ENCODE measurements at regions not wholly inside any gene's neighbourhood (a gene's known extent, or its start where the extent isn't known, plus 50 kb on each side); places are given as distances from the start of the nearest gene placed in this dataset.

GRCh38 chr21:27833298-27833697 is 866.4 kb upstream of the ADAMTS5 start:
- DNase-seq = no peak

DNA sequence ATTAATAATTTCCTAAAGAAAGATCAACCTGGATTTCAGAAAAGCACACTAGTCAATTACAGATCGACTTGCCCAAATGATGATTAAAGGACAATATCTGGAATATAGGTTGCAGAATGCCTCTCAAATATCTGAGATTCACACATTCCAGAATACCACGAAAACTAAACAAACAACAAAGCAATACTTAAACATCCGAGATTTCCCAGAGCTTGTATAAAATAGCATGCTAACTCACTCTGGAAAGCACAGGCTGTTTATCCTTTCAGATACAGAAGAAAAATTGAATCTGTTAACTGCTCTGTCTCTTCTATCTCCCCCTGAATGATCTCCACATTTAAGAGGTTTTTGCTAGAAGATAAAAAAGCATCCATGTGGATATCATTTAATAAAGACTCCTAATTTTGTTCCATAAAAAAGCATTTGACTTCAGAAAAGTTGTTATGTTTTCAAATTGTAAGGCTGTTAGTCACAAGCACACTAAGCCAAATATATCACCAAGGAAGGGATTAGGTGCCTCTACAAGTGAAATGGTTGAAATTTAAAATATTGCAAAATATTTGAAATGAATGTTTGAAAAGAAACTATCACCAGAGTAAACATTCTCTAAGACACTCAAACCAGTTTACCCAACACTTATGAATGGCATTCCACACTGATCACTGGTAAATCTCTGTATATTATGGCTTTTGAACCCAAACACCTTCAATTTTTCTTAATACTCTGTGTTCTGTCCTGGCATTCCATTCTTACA is 865.1 kb upstream of the ADAMTS5 start:
- DNase-seq = no peak

- no peak for DNase-seq
Observed at GRCh38 chr21:27831177-27831576, 864.3 kb upstream of the ADAMTS5 start.

DNA sequence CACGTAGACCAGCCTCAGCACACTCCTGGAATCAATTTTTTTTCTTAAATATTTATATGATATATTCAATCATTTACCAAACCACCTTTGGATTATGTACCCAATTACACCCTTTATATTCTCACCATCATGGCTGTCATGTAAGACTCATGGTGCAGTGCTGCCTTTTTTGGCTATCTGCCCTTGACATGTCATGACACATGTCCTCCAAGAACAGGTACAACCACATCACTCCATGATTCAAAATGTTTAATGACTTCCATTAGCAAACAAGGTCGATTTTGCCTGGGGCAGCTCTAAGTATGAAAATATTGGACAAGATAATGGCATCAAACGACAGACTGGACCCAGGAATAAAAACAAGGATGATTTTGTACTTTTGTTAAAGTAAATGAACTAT is 861.1 kb upstream of the ADAMTS5 start:
- no peak for DNase-seq

DNA sequence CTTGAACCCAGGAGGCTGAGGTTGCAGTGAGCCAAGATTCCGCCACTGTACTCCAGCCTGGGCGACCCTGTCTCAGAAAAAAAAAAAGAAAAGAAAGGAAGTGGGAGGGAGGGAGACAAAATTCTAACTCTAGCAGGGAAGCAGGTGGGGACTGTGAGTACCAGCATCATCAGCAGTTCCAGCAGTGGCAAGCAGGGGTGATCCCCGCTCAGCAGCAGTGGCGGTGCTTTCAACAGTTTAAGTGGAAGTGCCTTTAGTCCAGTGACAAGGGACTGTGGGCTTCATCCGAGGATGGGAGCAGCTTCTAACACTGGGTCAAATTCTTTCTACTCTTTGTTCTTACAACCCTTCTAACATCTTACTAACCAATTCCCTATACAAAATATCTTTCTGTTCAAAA is 858.1 kb upstream of the ADAMTS5 start:
- DNase-seq = no peak

GRCh38 chr21:27823652-27824201 is 856.8 kb upstream of the ADAMTS5 start:
- no peak for DNase-seq

DNA sequence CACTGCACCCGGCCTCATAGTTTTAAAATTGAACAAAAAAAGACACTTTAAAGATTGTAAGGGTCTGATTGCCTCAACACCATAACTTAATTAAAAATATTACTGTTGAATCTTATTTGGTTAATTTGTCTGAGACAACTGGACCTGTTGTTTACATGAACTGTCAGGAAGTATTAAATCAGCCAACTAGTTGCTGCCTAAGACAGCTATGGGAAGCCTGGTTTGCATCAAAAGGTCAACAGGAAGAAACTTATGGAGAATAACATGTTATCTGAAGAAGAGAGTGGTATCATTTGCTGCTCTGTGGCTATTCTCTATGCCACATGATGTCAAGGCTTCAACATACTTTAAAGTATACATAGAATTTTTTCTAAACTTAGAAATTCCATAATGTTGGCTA is 853.5 kb upstream of the ADAMTS5 start:
- no peak for DNase-seq

GRCh38 chr21:27819299-27819698 is 852.4 kb upstream of the ADAMTS5 start:
- no peak for DNase-seq

DNA sequence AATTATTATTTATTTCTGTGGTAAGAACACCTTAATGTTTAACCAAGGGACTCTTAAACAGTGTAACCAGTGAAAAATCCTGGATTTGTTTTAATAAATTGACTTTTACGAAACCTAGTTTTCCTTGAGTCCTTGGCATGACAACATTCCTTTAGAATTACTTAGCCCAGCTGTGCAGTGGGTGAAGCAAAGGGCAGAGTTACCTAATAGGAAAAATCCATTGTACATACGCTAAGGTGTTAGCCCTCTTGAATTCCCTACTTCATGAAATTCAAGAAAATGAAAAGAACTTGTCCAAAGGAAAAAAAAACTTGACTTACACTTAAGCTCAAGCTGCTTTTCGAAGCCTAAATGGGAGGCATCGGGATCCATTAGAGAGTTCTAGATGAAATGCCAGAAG is 852.0 kb upstream of the ADAMTS5 start:
- DNase-seq = no peak

GRCh38 chr21:27817902-27818623 is 851.2 kb upstream of the ADAMTS5 start:
- DNase-seq = peak in 1 of 2 experiments; percentile 75

DNA sequence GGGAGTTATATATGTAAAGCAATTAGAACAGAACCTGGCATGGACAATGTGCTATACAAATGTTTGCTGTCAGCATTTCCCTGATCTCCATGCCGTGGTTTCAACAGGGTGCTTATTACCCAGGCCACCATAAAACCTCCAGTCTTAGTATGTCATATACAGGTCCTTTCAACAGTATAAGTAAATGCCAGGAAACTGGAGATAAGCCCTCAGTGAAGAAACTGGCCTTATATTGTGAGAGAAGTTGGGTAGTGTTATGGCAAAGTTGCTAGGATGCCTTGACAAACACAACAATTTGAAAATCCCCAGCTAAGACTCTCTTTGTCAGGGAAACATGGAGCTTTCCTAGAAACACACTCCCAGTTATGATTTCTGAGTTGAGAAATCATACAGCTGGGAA is 850.2 kb upstream of the ADAMTS5 start:
- no peak for DNase-seq

DNA sequence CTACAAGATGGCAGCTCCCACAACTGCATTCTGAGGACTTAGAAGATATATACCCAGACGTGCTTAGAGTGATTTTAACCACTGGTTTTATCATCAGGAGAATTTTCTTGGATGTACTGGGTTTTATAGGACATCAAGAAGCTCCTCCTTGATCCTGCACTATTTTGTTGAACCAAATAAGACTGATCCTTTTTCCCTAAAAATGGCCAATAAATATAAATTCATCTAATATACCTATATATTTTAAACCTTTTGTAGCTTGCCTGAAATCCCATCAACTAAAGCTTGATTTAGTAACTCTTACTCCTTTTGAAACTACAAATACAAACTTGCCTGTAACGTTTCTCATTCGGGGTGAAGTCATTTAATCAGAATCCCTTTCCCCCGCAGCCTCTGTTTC is 849.4 kb upstream of the ADAMTS5 start:
- DNase-seq = no peak

DNA sequence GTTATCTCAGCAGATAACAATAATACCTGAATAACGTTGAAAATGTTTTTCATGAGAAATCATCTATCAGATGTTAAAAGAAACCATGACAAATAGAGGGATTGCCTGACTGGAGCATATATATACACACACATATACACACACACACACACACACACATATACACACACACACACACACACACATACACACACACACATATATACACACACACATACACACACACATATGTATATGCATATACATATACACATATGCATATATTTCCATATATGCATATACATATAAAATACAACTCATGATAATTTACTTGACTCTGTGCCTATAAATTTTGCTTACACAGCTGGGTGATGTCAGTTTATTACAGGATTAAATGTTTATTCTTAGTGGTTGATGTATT is 847.3 kb upstream of the ADAMTS5 start:
- DNase-seq = no peak

DNA sequence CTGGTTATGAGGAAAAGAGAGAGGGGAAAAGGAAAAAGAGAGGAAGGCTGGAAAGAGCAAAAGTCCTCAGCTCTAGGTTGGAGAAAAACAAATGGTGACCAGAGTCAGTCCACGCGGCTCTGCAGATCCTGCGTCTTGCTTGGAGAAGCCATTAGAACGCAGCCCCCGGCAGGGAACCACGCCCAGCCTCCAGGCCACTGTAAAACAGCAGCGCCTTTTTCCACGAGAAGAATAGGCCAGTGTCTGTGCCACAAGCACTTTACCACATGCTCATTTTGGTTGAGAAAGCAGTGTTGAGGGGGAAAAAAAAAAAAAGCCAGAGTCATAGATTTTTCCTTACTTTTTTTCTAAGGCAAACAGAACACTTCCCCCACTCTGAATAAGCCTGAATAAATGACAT is 846.9 kb upstream of the ADAMTS5 start:
- DNase-seq = no peak

DNA sequence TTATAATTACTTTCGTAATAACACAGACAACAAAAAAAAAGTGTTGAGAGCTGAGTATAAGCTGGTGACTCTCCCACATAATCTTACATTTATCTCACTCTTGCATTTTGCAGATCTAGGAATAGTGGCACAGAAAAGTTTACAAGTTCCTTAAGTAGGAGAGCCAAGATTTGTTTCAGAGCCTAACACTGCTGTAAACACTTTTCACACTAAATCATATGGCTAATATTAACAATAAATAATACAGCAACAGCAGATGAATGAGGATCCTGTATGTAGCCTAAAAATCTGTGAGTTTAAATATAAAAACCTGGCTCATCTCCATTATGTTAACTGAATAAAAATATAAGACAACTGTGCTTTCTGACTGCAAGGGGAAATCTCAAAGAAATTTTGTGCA is 846.5 kb upstream of the ADAMTS5 start:
- no peak for DNase-seq

DNA sequence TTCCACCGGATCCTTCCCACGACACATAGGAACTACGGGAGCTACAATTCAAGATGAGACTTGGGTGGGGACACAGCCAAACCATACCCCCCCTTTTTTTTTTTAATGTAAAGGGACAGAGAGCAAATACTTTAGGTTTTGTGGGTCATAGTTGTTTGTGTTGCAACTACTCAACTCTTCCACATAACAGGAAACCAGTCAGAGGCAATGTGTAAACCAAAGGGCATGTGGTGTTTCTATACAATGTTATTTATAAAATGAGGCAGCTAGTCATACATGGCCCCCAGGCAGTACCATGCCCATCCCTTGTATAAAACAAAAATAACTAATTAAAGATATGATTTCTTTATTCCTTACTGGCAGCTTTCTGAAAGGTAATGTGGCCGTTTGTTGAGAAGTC is 845.4 kb upstream of the ADAMTS5 start:
- DNase-seq = no peak

GRCh38 chr21:27808923-27809322 is 842.0 kb upstream of the ADAMTS5 start:
- DNase-seq = no peak

GRCh38 chr21:27807596-27807995 is 840.7 kb upstream of the ADAMTS5 start:
- no peak for DNase-seq

- DNase-seq = no peak
Observed at GRCh38 chr21:27806281-27806680, 839.4 kb upstream of the ADAMTS5 start.

- no peak for DNase-seq
Observed at GRCh38 chr21:27805696-27806095, 838.8 kb upstream of the ADAMTS5 start.

- DNase-seq = no peak
Observed at GRCh38 chr21:27804515-27804914, 837.6 kb upstream of the ADAMTS5 start.

DNA sequence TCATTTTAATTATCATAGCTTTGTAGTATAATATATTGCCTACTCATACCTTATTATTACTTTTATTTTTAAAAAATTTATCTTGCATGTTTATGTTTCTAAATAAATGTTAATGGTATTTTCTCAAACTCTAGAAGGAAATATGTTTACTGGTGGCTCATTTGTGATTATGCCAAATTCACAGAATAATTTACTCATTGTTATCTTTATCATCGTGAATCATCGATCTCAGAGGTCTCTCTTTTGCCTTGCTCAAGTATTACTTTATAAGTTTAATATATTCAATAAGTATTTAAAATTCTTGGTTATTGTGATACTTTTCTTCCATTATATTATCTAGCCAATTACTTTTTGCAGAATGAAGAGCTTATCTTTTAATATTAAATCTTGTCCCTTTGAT is 836.7 kb upstream of the ADAMTS5 start:
- no peak for DNase-seq

DNA sequence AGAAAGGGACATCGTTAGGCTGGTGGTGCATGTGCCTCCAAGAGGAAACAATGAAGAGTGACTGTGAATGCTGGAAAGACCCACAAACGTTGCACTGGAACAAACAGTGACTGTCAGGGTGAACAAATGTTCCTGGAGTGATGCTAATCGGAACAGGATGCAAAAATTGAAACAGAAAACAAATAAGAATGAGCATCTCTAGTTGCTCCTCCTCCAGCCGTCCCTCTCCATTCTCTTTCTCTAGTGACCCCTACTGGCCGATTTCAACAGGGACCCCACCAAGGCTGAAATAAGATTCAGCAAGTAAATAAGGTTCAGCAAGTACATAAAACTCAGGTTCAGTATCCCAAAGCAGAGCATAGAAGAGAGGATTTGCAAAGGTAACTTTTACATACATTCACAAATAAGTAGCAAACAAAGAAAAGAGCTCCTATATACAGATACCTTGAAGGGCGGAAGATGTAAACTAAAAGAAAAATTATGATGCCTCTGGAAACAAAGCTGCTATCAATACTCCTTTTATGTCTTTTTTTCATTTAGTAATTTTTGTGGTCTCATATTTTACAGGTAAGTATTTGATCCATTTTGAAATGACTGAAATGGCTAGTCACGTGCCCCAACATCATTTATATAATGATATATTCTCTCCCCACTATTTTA is 836.1 kb upstream of the ADAMTS5 start:
- peak; percentile 27 to 42 for DNase-seq

GRCh38 chr21:27799861-27800260 is 833.0 kb upstream of the ADAMTS5 start:
- DNase-seq = no peak

All from NCI-H524 (cell line).